ENCODE measurements at regions not wholly inside any gene's neighbourhood (a gene's known extent, or its start where the extent isn't known, plus 50 kb on each side); places are given as distances from the start of the nearest gene placed in this dataset.

GRCh38 chr3:75059120-75059519 lies 444.7 kb upstream of the CNTN3 start:
- H3K4me1 ChIP-seq (ENCODE audit: control insufficient read depth, insufficient read depth, low read length): no peaks in the 10 kb centered on the region
- no peak overlapping the region for H3K9ac ChIP-seq (ENCODE audit: low read length)
- H3K9me3 ChIP-seq (ENCODE audit: control insufficient read depth, low read length): no peaks in the 10 kb centered on the region

GRCh38 chr3:75061806-75062205 lies 447.3 kb upstream of the CNTN3 start:
- H3K4me1 ChIP-seq (ENCODE audit: control insufficient read depth, insufficient read depth, low read length): no peaks in the 10 kb centered on the region
- no peak overlapping the region for H3K9ac ChIP-seq (ENCODE audit: low read length)
- no peaks in the 10 kb centered on the region for H3K36me3 ChIP-seq (ENCODE audit: control insufficient read depth, insufficient read depth, low read length, severe bottlenecking)
- H3K9me3 ChIP-seq (ENCODE audit: control insufficient read depth, low read length): no peaks in the 10 kb centered on the region
- H3K4me3 ChIP-seq (ENCODE audit: low read length): no peak overlapping the region
- H3K27me3 ChIP-seq (replicated peaks; ENCODE audit: control insufficient read depth, insufficient read depth, low read length): no peaks in the 10 kb centered on the region
- no peak for DNase-seq (ENCODE audit: low read depth)

More at GRCh38 chr3:75059120-75059519, 444.7 kb upstream of the CNTN3 start:
- Histone ChIP-seq H3K27me3 (replicated peaks; ENCODE audit: control insufficient read depth, insufficient read depth, low read length) (no peaks in the 10 kb centered on the region), H3K4me3 (ENCODE audit: low read length) (no peak overlapping the region), H3K36me3 (ENCODE audit: control insufficient read depth, insufficient read depth, low read length, severe bottlenecking) (no peaks in the 10 kb centered on the region)
- no peak for DNase-seq (ENCODE audit: low read depth)

DNA sequence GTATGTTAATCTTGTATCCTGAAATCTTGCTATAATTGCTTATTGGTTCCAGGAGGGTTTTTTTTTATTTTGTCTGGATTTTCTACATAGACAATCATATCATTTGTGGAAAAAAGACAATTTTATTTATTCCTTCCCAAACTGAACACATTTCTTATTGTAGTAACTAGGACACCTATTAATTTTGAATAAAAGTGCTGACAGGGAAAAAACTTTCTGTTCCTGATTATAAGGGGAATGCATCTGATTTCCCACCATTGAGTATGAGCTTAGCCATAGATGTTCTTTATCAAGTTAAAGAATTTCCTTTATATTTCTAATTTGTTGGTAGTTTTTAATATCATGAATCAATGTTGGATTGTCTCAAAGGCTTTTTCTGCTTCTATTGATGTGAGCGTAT lies 460.7 kb upstream of the CNTN3 start:
- Histone ChIP-seq H3K9ac (ENCODE audit: low read length) (no peak overlapping the region), H3K4me3 (ENCODE audit: low read length) (no peak overlapping the region), H3K36me3 (ENCODE audit: control insufficient read depth, insufficient read depth, low read length, severe bottlenecking) (no peaks in the 10 kb centered on the region), H3K27me3 (replicated peaks; ENCODE audit: control insufficient read depth, insufficient read depth, low read length) (no peaks in the 10 kb centered on the region), H3K4me1 (ENCODE audit: control insufficient read depth, insufficient read depth, low read length) (no peaks in the 10 kb centered on the region), H3K9me3 (ENCODE audit: control insufficient read depth, low read length) (peaks cover 6% of the 10 kb centered on the region)
- DNase-seq (ENCODE audit: low read depth): no peak

GRCh38 chr3:75076481-75076880 lies 462.0 kb upstream of the CNTN3 start:
- no peak overlapping the region for H3K9ac ChIP-seq (ENCODE audit: low read length)

DNA sequence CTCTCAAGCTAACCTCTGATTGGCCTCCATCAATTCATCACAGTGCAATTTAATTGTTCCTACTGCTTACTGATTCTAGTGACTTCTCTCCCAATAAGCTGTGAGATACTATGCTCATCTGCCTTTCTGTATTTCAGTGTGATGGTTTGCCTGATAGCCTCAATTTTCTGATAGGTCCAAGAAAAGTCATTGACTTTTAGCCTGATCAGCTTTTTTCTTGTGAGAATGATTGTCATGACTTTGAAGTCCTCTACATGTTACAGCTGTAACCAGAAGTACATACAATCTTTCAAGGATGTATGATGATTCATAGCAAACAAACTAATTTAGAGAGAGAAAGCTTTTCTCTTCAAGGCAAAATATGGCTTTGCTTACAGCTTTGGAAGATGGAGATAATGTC lies 463.8 kb upstream of the CNTN3 start:
- Histone ChIP-seq H3K4me1 (ENCODE audit: control insufficient read depth, insufficient read depth, low read length) (no peaks in the 10 kb centered on the region), H3K9ac (ENCODE audit: low read length) (no peak overlapping the region), H3K36me3 (ENCODE audit: control insufficient read depth, insufficient read depth, low read length, severe bottlenecking) (no peaks in the 10 kb centered on the region), H3K4me3 (ENCODE audit: low read length) (no peak overlapping the region), H3K9me3 (ENCODE audit: control insufficient read depth, low read length) (peaks cover 6% of the 10 kb centered on the region), H3K27me3 (replicated peaks; ENCODE audit: control insufficient read depth, insufficient read depth, low read length) (no peaks in the 10 kb centered on the region)
- DNase-seq (ENCODE audit: low read depth): no peak

More at GRCh38 chr3:75076481-75076880, 462.0 kb upstream of the CNTN3 start:
- no peak overlapping the region for H3K4me3 ChIP-seq (ENCODE audit: low read length)
- no peak for DNase-seq (ENCODE audit: low read depth)
- H3K4me1 ChIP-seq (ENCODE audit: control insufficient read depth, insufficient read depth, low read length): no peaks in the 10 kb centered on the region
- H3K36me3 ChIP-seq (ENCODE audit: control insufficient read depth, insufficient read depth, low read length, severe bottlenecking): no peaks in the 10 kb centered on the region
- H3K9me3 ChIP-seq (ENCODE audit: control insufficient read depth, low read length): peaks cover 6% of the 10 kb centered on the region
- H3K27me3 ChIP-seq (replicated peaks; ENCODE audit: control insufficient read depth, insufficient read depth, low read length): no peaks in the 10 kb centered on the region

GRCh38 chr3:75082845-75083244 lies 468.4 kb upstream of the CNTN3 start:
- Histone ChIP-seq H3K4me3 (ENCODE audit: low read length) (no peak overlapping the region), H3K27me3 (replicated peaks; ENCODE audit: control insufficient read depth, insufficient read depth, low read length) (no peaks in the 10 kb centered on the region), H3K36me3 (ENCODE audit: control insufficient read depth, insufficient read depth, low read length, severe bottlenecking) (no peaks in the 10 kb centered on the region), H3K9me3 (ENCODE audit: control insufficient read depth, low read length) (peaks cover 1% of the 10 kb centered on the region), H3K4me1 (ENCODE audit: control insufficient read depth, insufficient read depth, low read length) (no peaks in the 10 kb centered on the region), H3K9ac (ENCODE audit: low read length) (no peak overlapping the region)
- no peak for DNase-seq (ENCODE audit: low read depth)

GRCh38 chr3:75089841-75090240 lies 475.4 kb upstream of the CNTN3 start:
- H3K27me3 ChIP-seq (replicated peaks; ENCODE audit: control insufficient read depth, insufficient read depth, low read length): no peaks in the 10 kb centered on the region
- no peak overlapping the region for H3K9ac ChIP-seq (ENCODE audit: low read length)
- DNase-seq (ENCODE audit: low read depth): no peak
- H3K36me3 ChIP-seq (ENCODE audit: control insufficient read depth, insufficient read depth, low read length, severe bottlenecking): no peaks in the 10 kb centered on the region
- no peaks in the 10 kb centered on the region for H3K4me1 ChIP-seq (ENCODE audit: control insufficient read depth, insufficient read depth, low read length)
- no peak overlapping the region for H3K4me3 ChIP-seq (ENCODE audit: low read length)
- no peaks in the 10 kb centered on the region for H3K9me3 ChIP-seq (ENCODE audit: control insufficient read depth, low read length)

- no peaks in the 10 kb centered on the region for H3K36me3 ChIP-seq (ENCODE audit: control insufficient read depth, insufficient read depth, low read length, severe bottlenecking)
- H3K4me1 ChIP-seq (ENCODE audit: control insufficient read depth, insufficient read depth, low read length): no peaks in the 10 kb centered on the region
- no peaks in the 10 kb centered on the region for H3K27me3 ChIP-seq (replicated peaks; ENCODE audit: control insufficient read depth, insufficient read depth, low read length)
- no peak overlapping the region for H3K4me3 ChIP-seq (ENCODE audit: low read length)
- H3K9me3 ChIP-seq (ENCODE audit: control insufficient read depth, low read length): no peaks in the 10 kb centered on the region
- no peak for DNase-seq (ENCODE audit: low read depth)
- H3K9ac ChIP-seq (ENCODE audit: low read length): no peak overlapping the region
Measured at GRCh38 chr3:75101329-75102147, 487.1 kb upstream of the CNTN3 start.

GRCh38 chr3:75110741-75111140 lies 496.3 kb upstream of the CNTN3 start:
- H3K9me3 ChIP-seq (ENCODE audit: control insufficient read depth, low read length): no peaks in the 10 kb centered on the region
- H3K27me3 ChIP-seq (replicated peaks; ENCODE audit: control insufficient read depth, insufficient read depth, low read length): no peaks in the 10 kb centered on the region
- no peak overlapping the region for H3K4me3 ChIP-seq (ENCODE audit: low read length)
- no peaks in the 10 kb centered on the region for H3K4me1 ChIP-seq (ENCODE audit: control insufficient read depth, insufficient read depth, low read length)
- DNase-seq (ENCODE audit: low read depth): no peak
- no peak overlapping the region for H3K9ac ChIP-seq (ENCODE audit: low read length)
- H3K36me3 ChIP-seq (ENCODE audit: control insufficient read depth, insufficient read depth, low read length, severe bottlenecking): no peaks in the 10 kb centered on the region

GRCh38 chr3:75115695-75116094 lies 501.2 kb upstream of the CNTN3 start:
- Histone ChIP-seq H3K4me1 (ENCODE audit: control insufficient read depth, insufficient read depth, low read length) (no peaks in the 10 kb centered on the region), H3K9me3 (ENCODE audit: control insufficient read depth, low read length) (no peaks in the 10 kb centered on the region), H3K4me3 (ENCODE audit: low read length) (no peak overlapping the region), H3K9ac (ENCODE audit: low read length) (no peak overlapping the region), H3K27me3 (replicated peaks; ENCODE audit: control insufficient read depth, insufficient read depth, low read length) (no peaks in the 10 kb centered on the region), H3K36me3 (ENCODE audit: control insufficient read depth, insufficient read depth, low read length, severe bottlenecking) (no peaks in the 10 kb centered on the region)
- no peak for DNase-seq (ENCODE audit: low read depth)

DNA sequence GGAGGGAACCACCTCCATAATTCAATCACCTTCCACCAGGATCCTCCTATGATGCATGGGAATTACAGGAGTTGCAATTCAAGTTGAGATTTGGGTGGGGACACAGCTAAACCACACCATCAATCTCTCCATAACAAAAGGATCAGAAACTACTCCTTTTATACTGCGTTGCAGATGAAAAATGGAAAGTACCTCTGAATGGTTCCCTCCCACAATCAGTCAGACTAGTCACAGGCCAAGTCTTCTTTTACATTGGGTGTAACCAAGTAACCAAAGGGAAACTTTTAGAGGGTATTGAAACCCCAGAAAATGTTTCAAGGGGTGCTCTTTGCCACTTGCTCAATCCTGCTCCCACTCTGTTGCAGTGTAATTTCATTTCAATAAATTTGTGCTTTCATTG lies 504.3 kb upstream of the CNTN3 start:
- H3K9ac ChIP-seq (ENCODE audit: low read length): no peak overlapping the region
- H3K9me3 ChIP-seq (ENCODE audit: control insufficient read depth, low read length): no peaks in the 10 kb centered on the region
- no peaks in the 10 kb centered on the region for H3K27me3 ChIP-seq (replicated peaks; ENCODE audit: control insufficient read depth, insufficient read depth, low read length)
- no peaks in the 10 kb centered on the region for H3K4me1 ChIP-seq (ENCODE audit: control insufficient read depth, insufficient read depth, low read length)
- DNase-seq (ENCODE audit: low read depth): no peak
- no peaks in the 10 kb centered on the region for H3K36me3 ChIP-seq (ENCODE audit: control insufficient read depth, insufficient read depth, low read length, severe bottlenecking)
- H3K4me3 ChIP-seq (ENCODE audit: low read length): no peak overlapping the region

DNA sequence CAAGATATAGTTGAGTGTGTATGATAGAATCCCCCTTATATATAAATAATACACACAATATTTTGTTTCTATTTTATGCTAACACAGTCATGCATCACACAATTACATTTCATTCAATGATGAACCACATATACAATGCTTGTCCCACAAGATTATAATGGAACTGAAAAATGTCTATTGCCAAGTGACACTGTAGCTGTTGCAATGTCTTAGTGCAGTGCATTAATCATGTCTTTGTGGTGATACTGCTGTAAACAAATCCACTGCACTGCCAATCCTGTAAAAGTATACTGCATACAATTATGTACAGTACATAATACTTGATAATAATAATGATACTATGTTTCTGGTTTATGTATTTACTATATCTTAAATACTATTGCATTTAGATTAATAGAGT lies 512.1 kb upstream of the CNTN3 start:
- Histone ChIP-seq H3K4me3 (ENCODE audit: low read length) (no peak overlapping the region), H3K9me3 (ENCODE audit: control insufficient read depth, low read length) (no peaks in the 10 kb centered on the region), H3K9ac (ENCODE audit: low read length) (no peak overlapping the region), H3K36me3 (ENCODE audit: control insufficient read depth, insufficient read depth, low read length, severe bottlenecking) (no peaks in the 10 kb centered on the region), H3K4me1 (ENCODE audit: control insufficient read depth, insufficient read depth, low read length) (no peaks in the 10 kb centered on the region), H3K27me3 (replicated peaks; ENCODE audit: control insufficient read depth, insufficient read depth, low read length) (no peaks in the 10 kb centered on the region)
- DNase-seq (ENCODE audit: low read depth): no peak

All from adipocyte (in vitro differentiated cells).